HG03342 (cell line): ENCODE measurements at regions not wholly inside any gene's neighbourhood (a gene's known extent, or its start where the extent isn't known, plus 50 kb on each side); places are given as distances from the start of the nearest gene placed in this dataset.
"Not testable (repeated sequence)": the region's sequence is repeated elsewhere in the genome, so short reads cannot be mapped to it uniquely, and the experiment has no call there.

Experiments
- ATAC-seq: cut with Tn5 transposase; IDR thresholded peaks from one replicate; pipeline ENCODE4 v1.9.1; 2021; ENCODE audit warnings: mild to moderate bottlenecking, moderate library complexity; ENCODE audit not compliant: unreplicated experiment

GRCh38 chr16:76716251-76716650 is 439.1 kb downstream of the CNTNAP4 start:
- not testable (repeated sequence) for ATAC-seq

GRCh38 chr16:76724181-76724580 is 447.0 kb downstream of the CNTNAP4 start:
- no peak for ATAC-seq

- no peak for ATAC-seq
Measured at GRCh38 chr16:76729525-76729924, 452.3 kb downstream of the CNTNAP4 start.

GRCh38 chr16:76732894-76733293 is 455.7 kb downstream of the CNTNAP4 start:
- ATAC-seq, result no peak

GRCh38 chr16:76741623-76742022 is 449.4 kb upstream of the MON1B start:
- no peak for ATAC-seq

GRCh38 chr16:76748461-76749348 is 442.3 kb upstream of the MON1B start:
- ATAC-seq, result no peak

- ATAC-seq, result no peak
Measured at GRCh38 chr16:76749780-76750375, 441.1 kb upstream of the MON1B start.

- ATAC-seq, result no peak
Measured at GRCh38 chr16:76755496-76755895, 435.5 kb upstream of the MON1B start.

GRCh38 chr16:76756423-76756822 is 434.6 kb upstream of the MON1B start:
- ATAC-seq, result no peak

- no peak for ATAC-seq
Measured at GRCh38 chr16:76756951-76757350, 434.0 kb upstream of the MON1B start.

GRCh38 chr16:76766538-76766937 is 424.5 kb upstream of the MON1B start:
- no peak for ATAC-seq

GRCh38 chr16:76768316-76768715 is 422.7 kb upstream of the MON1B start:
- ATAC-seq, result no peak

- ATAC-seq, result no peak
Measured at GRCh38 chr16:76768948-76769347, 422.0 kb upstream of the MON1B start.

GRCh38 chr16:76771216-76771615 is 419.8 kb upstream of the MON1B start:
- ATAC-seq, result no peak

- no peak for ATAC-seq
Measured at GRCh38 chr16:76777721-76778465, 413.1 kb upstream of the MON1B start.

- no peak for ATAC-seq
Measured at GRCh38 chr16:76780556-76780955, 410.4 kb upstream of the MON1B start.

GRCh38 chr16:76784530-76784929 is 406.5 kb upstream of the MON1B start:
- ATAC-seq, result no peak

- no peak for ATAC-seq
Measured at GRCh38 chr16:76787394-76787793, 403.6 kb upstream of the MON1B start.

- ATAC-seq, result no peak
Measured at GRCh38 chr16:76791151-76791550, 399.8 kb upstream of the MON1B start.

GRCh38 chr16:76796416-76796815 is 394.6 kb upstream of the MON1B start:
- no peak for ATAC-seq

- no peak for ATAC-seq
Measured at GRCh38 chr16:76796978-76797377, 394.0 kb upstream of the MON1B start.

GRCh38 chr16:76797457-76797856 is 393.5 kb upstream of the MON1B start:
- ATAC-seq, result no peak
